CMK (cell line): ENCODE measurements at regions not wholly inside any gene's neighbourhood (a gene's known extent, or its start where the extent isn't known, plus 50 kb on each side); places are given as distances from the start of the nearest gene placed in this dataset.
"Not testable (repeated sequence)": the region's sequence is repeated elsewhere in the genome, so short reads cannot be mapped to it uniquely, and the experiment has no call there.

Experiments used
- DNase-seq: peaks from one replicate; pipeline ENCODE4 v3.0.0-alpha.2; 2010; ENCODE audit warnings: low read depth

- DNase-seq = no peak
Observed at GRCh38 chr1:192476802-192477298, 98.7 kb upstream of the RGS1 start.

- no peak for DNase-seq
Observed at GRCh38 chr1:192477630-192478029, 97.9 kb upstream of the RGS1 start.

GRCh38 chr1:192485692-192486436, 89.7 kb upstream of the RGS1 start:
- DNase-seq = no peak

GRCh38 chr1:192488058-192488457, 87.5 kb upstream of the RGS1 start:
- no peak for DNase-seq

GRCh38 chr1:192489047-192489446, 86.5 kb upstream of the RGS1 start:
- DNase-seq = no peak

- DNase-seq = no peak
Observed at GRCh38 chr1:192489748-192490147, 85.8 kb upstream of the RGS1 start.

GRCh38 chr1:192491804-192492554, 83.6 kb upstream of the RGS1 start:
- no peak for DNase-seq

GRCh38 chr1:192493584-192493983, 82.0 kb upstream of the RGS1 start:
- no peak for DNase-seq

GRCh38 chr1:192496369-192497056, 79.1 kb upstream of the RGS1 start:
- no peak for DNase-seq

- no peak for DNase-seq
Observed at GRCh38 chr1:192497214-192497794, 78.3 kb upstream of the RGS1 start.

- DNase-seq = not testable (repeated sequence)
Observed at GRCh38 chr1:192498092-192498491, 77.5 kb upstream of the RGS1 start.

GRCh38 chr1:192499061-192499581, 76.5 kb upstream of the RGS1 start:
- DNase-seq = not testable (repeated sequence)

- DNase-seq = not testable (repeated sequence)
Observed at GRCh38 chr1:192500541-192500940, 75.0 kb upstream of the RGS1 start.

- no peak for DNase-seq
Observed at GRCh38 chr1:192506741-192507155, 68.8 kb upstream of the RGS1 start.

- no peak for DNase-seq
Observed at GRCh38 chr1:192512426-192513162, 63.0 kb upstream of the RGS1 start.

GRCh38 chr1:192513196-192513595, 62.4 kb upstream of the RGS1 start:
- no peak for DNase-seq

GRCh38 chr1:192513697-192514096, 61.9 kb upstream of the RGS1 start:
- no peak for DNase-seq

GRCh38 chr1:192516776-192517297, 58.7 kb upstream of the RGS1 start:
- DNase-seq = no peak

- not testable (repeated sequence) for DNase-seq
Observed at GRCh38 chr1:192517716-192518355, 57.7 kb upstream of the RGS1 start.

GRCh38 chr1:192518700-192519099, 56.9 kb upstream of the RGS1 start:
- DNase-seq = no peak

GRCh38 chr1:192521734-192522133, 53.8 kb upstream of the RGS1 start:
- no peak for DNase-seq
